Fibroblast of skin of abdomen (primary cell): ENCODE measurements at regions not wholly inside any gene's neighbourhood (a gene's known extent, or its start where the extent isn't known, plus 50 kb on each side); places are given as distances from the start of the nearest gene placed in this dataset.

Source experiments
- DNase-seq: peaks from one replicate; pipeline ENCODE4 v3.0.0-alpha.2; 2013

GRCh38 chr2:176388861-176389260, 119.6 kb downstream of the MTX2 start:
- no peak for DNase-seq

GRCh38 chr2:176390276-176391147, 121.3 kb downstream of the MTX2 start:
- DNase-seq, result peak; percentile 31

- no peak for DNase-seq
Measured at GRCh38 chr2:176391148-176391419, 121.8 kb downstream of the MTX2 start.

- DNase-seq, result no peak
Measured at GRCh38 chr2:176392249-176392648, 123.0 kb downstream of the MTX2 start.

- DNase-seq, result no peak
Measured at GRCh38 chr2:176392744-176393414, 123.6 kb downstream of the MTX2 start.

GRCh38 chr2:176395273-176395854, 126.1 kb downstream of the MTX2 start:
- no peak for DNase-seq

GRCh38 chr2:176398243-176399073, 129.2 kb downstream of the MTX2 start:
- DNase-seq, result no peak

GRCh38 chr2:176399074-176399598, 129.9 kb downstream of the MTX2 start:
- DNase-seq, result no peak

- DNase-seq, result no peak
Measured at GRCh38 chr2:176405477-176405876, 136.2 kb downstream of the MTX2 start.

- no peak for DNase-seq
Measured at GRCh38 chr2:176407706-176408105, 138.5 kb downstream of the MTX2 start.

- peak; percentile 49 for DNase-seq
Measured at GRCh38 chr2:176409671-176410070, 140.4 kb downstream of the MTX2 start.

GRCh38 chr2:176412136-176412535, 142.9 kb downstream of the MTX2 start:
- DNase-seq, result no peak

- DNase-seq, result no peak
Measured at GRCh38 chr2:176413786-176414185, 144.5 kb downstream of the MTX2 start.

GRCh38 chr2:176414641-176415040, 145.4 kb downstream of the MTX2 start:
- DNase-seq, result no peak

- DNase-seq, result no peak
Measured at GRCh38 chr2:176415174-176415895, 146.1 kb downstream of the MTX2 start.

- DNase-seq, result no peak
Measured at GRCh38 chr2:176415937-176416499, 146.8 kb downstream of the MTX2 start.

- DNase-seq, result no peak
Measured at GRCh38 chr2:176418768-176419167, 149.5 kb downstream of the MTX2 start.

- peak; percentile 85 for DNase-seq
Measured at GRCh38 chr2:176419591-176420071, 150.4 kb downstream of the MTX2 start.

GRCh38 chr2:176421297-176422050, 152.2 kb downstream of the MTX2 start:
- DNase-seq, result no peak

GRCh38 chr2:176423819-176424218, 154.6 kb downstream of the MTX2 start:
- no peak for DNase-seq

- DNase-seq, result no peak
Measured at GRCh38 chr2:176424746-176425145, 155.5 kb downstream of the MTX2 start.
